ENCODE measurements at regions not wholly inside any gene's neighbourhood (a gene's known extent, or its start where the extent isn't known, plus 50 kb on each side); places are given as distances from the start of the nearest gene placed in this dataset.
"Not testable (repeated sequence)": the region's sequence is repeated elsewhere in the genome, so short reads cannot be mapped to it uniquely, and the experiment has no call there.

DNA sequence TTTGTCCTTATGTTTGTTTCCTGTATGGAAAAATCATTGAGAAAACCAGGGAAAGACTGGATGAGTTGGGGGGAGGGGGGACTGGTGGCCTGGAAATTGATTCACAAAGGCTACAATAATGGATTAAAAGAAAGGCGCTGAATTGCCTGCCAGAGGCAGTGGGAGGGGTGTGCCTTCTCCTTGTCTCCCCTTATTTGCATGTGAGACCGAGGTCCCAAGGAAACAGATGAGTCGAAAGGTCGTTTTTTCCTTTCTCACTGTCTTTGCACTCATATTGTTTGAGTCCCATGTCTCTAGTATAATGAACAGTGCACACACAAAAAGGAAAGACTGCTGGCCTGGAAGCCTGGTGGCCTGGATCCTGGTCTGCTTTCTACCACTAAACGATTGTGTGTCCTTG, 86.6 kb upstream of the ZDHHC15 start:
- H3K23ac ChIP-seq (ENCODE audit: low read length in 2 of 2): no peak overlapping the region
- peaks cover 6% of the 10 kb centered on the region for H3K9me3 ChIP-seq (ENCODE audit: control insufficient read depth, low read length)
- H4K8ac ChIP-seq (ENCODE audit: low read length): no peak overlapping the region
- H4K91ac ChIP-seq (ENCODE audit: low read length): no peak overlapping the region
- no peak overlapping the region for H2BK5ac ChIP-seq (ENCODE audit: low read depth, low read length, poor library complexity, severe bottlenecking)
- H3K4me3 ChIP-seq (ENCODE audit: insufficient read depth in 1 of 2, low read depth in 1 of 2, low read length in 2 of 2): no peak overlapping the region
- no peaks in the 10 kb centered on the region for H3K79me1 ChIP-seq (replicated peaks; ENCODE audit: low read length, poor library complexity, severe bottlenecking)
- no peak overlapping the region for H3K18ac ChIP-seq (ENCODE audit: low read depth in 1 of 2, low read length in 2 of 2)
- no peaks in the 10 kb centered on the region for H3K36me3 ChIP-seq (ENCODE audit: control insufficient read depth in 1 of 2, insufficient read depth in 2 of 2, low read depth in 1 of 2, low read length in 2 of 2)
- no peak overlapping the region for H3K14ac ChIP-seq (ENCODE audit: low read length in 2 of 2)
- no peak overlapping the region for H3K27ac ChIP-seq (ENCODE audit: low read length, poor library complexity, severe bottlenecking)
- H3K4ac ChIP-seq (ENCODE audit: low read depth in 1 of 2, low read length in 2 of 2): no peak overlapping the region
- no peak for DNase-seq
- no peaks in the 10 kb centered on the region for H3K4me1 ChIP-seq (ENCODE audit: control insufficient read depth, insufficient read depth, low read depth, low read length)
- no peaks in the 10 kb centered on the region for H3K27me3 ChIP-seq (ENCODE audit: control insufficient read depth in 1 of 2, insufficient read depth in 1 of 2, low read length in 2 of 2)
- H2AFZ ChIP-seq (ENCODE audit: low read depth, low read length): no peak overlapping the region
- H3K9ac ChIP-seq (ENCODE audit: low read length): no peak overlapping the region
- no peak overlapping the region for H3K4me2 ChIP-seq (ENCODE audit: low read length, poor library complexity, severe bottlenecking)
- no peak overlapping the region for H2AK5ac ChIP-seq (ENCODE audit: low read length, severe bottlenecking)
- no peak overlapping the region for H2BK12ac ChIP-seq (ENCODE audit: low read length in 2 of 2)
- H2BK15ac ChIP-seq (ENCODE audit: low read depth, poor library complexity, severe bottlenecking): no peak overlapping the region
- H2BK120ac ChIP-seq (ENCODE audit: low read depth, low read length): no peak overlapping the region
- 46% methylated on average over 4 of the region's 5 CpGs for WGBS

DNA sequence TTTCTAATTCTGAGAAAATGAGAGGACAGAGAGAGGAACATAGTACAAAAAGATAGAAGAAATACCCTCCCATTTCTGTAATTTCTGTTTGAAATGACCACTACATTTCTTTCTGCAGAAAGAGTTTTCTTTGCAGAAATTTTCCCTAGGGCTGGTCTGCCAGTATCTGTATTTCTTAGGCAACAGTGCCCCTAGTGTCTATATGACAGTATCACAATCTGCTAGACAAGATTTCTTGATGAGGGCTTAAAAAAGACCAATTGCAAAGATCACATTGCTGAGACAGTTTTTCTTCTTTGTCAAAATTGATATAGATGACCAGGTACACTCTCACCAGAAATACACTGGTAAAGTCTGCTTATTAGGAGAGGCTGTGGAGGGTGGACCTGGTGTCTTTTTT, 81.0 kb upstream of the ZDHHC15 start:
- Histone ChIP-seq H3K27me3 (ENCODE audit: control insufficient read depth in 1 of 2, insufficient read depth in 1 of 2, low read length in 2 of 2) (peaks cover 0 to 4% of the 10 kb centered on the region in 2 experiments), H3K27ac (ENCODE audit: low read length, poor library complexity, severe bottlenecking) (no peak overlapping the region), H2BK120ac (ENCODE audit: low read depth, low read length) (no peak overlapping the region), H2BK15ac (ENCODE audit: low read depth, poor library complexity, severe bottlenecking) (no peak overlapping the region), H3K4me3 (ENCODE audit: insufficient read depth in 1 of 2, low read depth in 1 of 2, low read length in 2 of 2) (no peak overlapping the region), H3K9me3 (ENCODE audit: control insufficient read depth, low read length) (no peaks in the 10 kb centered on the region), H3K79me1 (replicated peaks; ENCODE audit: low read length, poor library complexity, severe bottlenecking) (no peaks in the 10 kb centered on the region), H3K9ac (ENCODE audit: low read length) (no peak overlapping the region), H3K23ac (ENCODE audit: low read length in 2 of 2) (no peak overlapping the region), H3K18ac (ENCODE audit: low read depth in 1 of 2, low read length in 2 of 2) (no peak overlapping the region), H3K4ac (ENCODE audit: low read depth in 1 of 2, low read length in 2 of 2) (no peak overlapping the region), H3K14ac (ENCODE audit: low read length in 2 of 2) (no peak overlapping the region), H3K4me1 (ENCODE audit: control insufficient read depth, insufficient read depth, low read depth, low read length) (no peaks in the 10 kb centered on the region), H4K8ac (ENCODE audit: low read length) (no peak overlapping the region), H3K36me3 (ENCODE audit: control insufficient read depth in 1 of 2, insufficient read depth in 2 of 2, low read depth in 1 of 2, low read length in 2 of 2) (no peaks in the 10 kb centered on the region), H2BK12ac (ENCODE audit: low read length in 2 of 2) (no peak overlapping the region), H2AFZ (ENCODE audit: low read depth, low read length) (no peak overlapping the region), H4K91ac (ENCODE audit: low read length) (no peak overlapping the region), H3K4me2 (ENCODE audit: low read length, poor library complexity, severe bottlenecking) (no peak overlapping the region), H2BK5ac (ENCODE audit: low read depth, low read length, poor library complexity, severe bottlenecking) (no peak overlapping the region), H2AK5ac (ENCODE audit: low read length, severe bottlenecking) (no peak overlapping the region)
- DNase-seq: peak; percentile 8

DNA sequence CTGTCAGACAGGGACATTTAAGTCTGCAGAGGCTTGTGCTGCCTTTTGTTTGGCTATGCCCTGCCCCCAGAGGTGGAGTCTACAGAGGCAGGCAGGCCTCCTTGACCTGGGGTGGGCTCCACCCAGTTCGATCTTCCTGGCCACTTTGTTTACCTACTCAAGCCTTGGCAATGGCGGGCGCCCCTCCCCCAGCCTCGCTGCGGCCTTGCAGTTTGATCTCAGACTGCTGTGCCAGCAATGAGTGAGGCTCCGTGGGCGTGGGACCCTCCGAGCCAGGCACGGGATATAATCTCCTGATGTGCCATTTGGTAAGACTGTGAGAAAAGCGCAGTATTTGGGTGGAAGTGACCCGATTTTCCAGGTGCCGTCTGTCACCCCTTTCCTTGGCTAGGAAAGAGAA, 79.2 kb upstream of the ZDHHC15 start:
- H3K14ac ChIP-seq (ENCODE audit: low read length in 2 of 2); H2BK5ac ChIP-seq (ENCODE audit: low read depth, low read length, poor library complexity, severe bottlenecking); H3K18ac ChIP-seq (ENCODE audit: low read depth in 1 of 2, low read length in 2 of 2); H3K4ac ChIP-seq (ENCODE audit: low read depth in 1 of 2, low read length in 2 of 2); H3K23ac ChIP-seq (ENCODE audit: low read length in 2 of 2); DNase-seq; H4K91ac ChIP-seq (ENCODE audit: low read length); H3K4me2 ChIP-seq (ENCODE audit: low read length, poor library complexity, severe bottlenecking); H3K9me3 ChIP-seq (ENCODE audit: control insufficient read depth, low read length); H2AK5ac ChIP-seq (ENCODE audit: low read length, severe bottlenecking); H2AFZ ChIP-seq (ENCODE audit: low read depth, low read length); H3K9ac ChIP-seq (ENCODE audit: low read length); H2BK120ac ChIP-seq (ENCODE audit: low read depth, low read length); H3K36me3 ChIP-seq (ENCODE audit: control insufficient read depth in 1 of 2, insufficient read depth in 2 of 2, low read depth in 1 of 2, low read length in 2 of 2); H3K4me3 ChIP-seq (ENCODE audit: insufficient read depth in 1 of 2, low read depth in 1 of 2, low read length in 2 of 2); H3K4me1 ChIP-seq (ENCODE audit: control insufficient read depth, insufficient read depth, low read depth, low read length); H3K27ac ChIP-seq (ENCODE audit: low read length, poor library complexity, severe bottlenecking); H2BK12ac ChIP-seq (ENCODE audit: low read length in 2 of 2); H3K27me3 ChIP-seq (ENCODE audit: control insufficient read depth in 1 of 2, insufficient read depth in 1 of 2, low read length in 2 of 2); H3K79me1 ChIP-seq (replicated peaks; ENCODE audit: low read length, poor library complexity, severe bottlenecking); H4K8ac ChIP-seq (ENCODE audit: low read length); H2BK15ac ChIP-seq (ENCODE audit: low read depth, poor library complexity, severe bottlenecking): not testable (repeated sequence)
- WGBS: 94% methylated on average over 6 of the region's 12 CpGs

DNA sequence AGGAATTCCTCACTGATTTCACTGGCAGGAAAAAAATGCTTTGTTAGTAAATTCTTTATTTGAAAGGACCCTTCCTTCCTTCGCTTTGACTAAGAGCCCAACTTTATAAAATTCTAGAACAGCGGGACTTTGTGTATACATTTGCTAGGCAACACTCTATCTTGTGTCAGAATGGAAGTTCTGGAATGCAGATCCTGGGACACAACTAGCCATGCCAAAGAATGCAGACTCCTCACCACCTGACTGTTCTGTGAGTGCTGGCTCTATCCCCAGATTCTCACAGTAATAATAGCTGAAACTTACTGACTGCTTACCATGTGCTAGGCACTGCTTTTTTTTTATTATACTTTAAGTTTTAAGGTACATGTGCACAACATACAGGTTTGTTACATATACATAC, 73.3 kb upstream of the ZDHHC15 start:
- Histone ChIP-seq H2BK5ac (ENCODE audit: low read depth, low read length, poor library complexity, severe bottlenecking) (no peak overlapping the region), H2BK12ac (ENCODE audit: low read length in 2 of 2) (no peak overlapping the region), H3K4me1 (ENCODE audit: control insufficient read depth, insufficient read depth, low read depth, low read length) (no peaks in the 10 kb centered on the region), H3K9ac (ENCODE audit: low read length) (no peak overlapping the region), H3K36me3 (ENCODE audit: control insufficient read depth in 1 of 2, insufficient read depth in 2 of 2, low read depth in 1 of 2, low read length in 2 of 2) (no peaks in the 10 kb centered on the region), H3K14ac (ENCODE audit: low read length in 2 of 2) (no peak overlapping the region), H4K91ac (ENCODE audit: low read length) (no peak overlapping the region), H3K4ac (ENCODE audit: low read depth in 1 of 2, low read length in 2 of 2) (no peak overlapping the region), H3K27me3 (ENCODE audit: control insufficient read depth in 1 of 2, insufficient read depth in 1 of 2, low read length in 2 of 2) (no peaks in the 10 kb centered on the region), H3K79me1 (replicated peaks; ENCODE audit: low read length, poor library complexity, severe bottlenecking) (no peaks in the 10 kb centered on the region), H2AK5ac (ENCODE audit: low read length, severe bottlenecking) (no peak overlapping the region), H3K4me3 (ENCODE audit: insufficient read depth in 1 of 2, low read depth in 1 of 2, low read length in 2 of 2) (no peak overlapping the region), H3K27ac (ENCODE audit: low read length, poor library complexity, severe bottlenecking) (no peak overlapping the region), H2BK120ac (ENCODE audit: low read depth, low read length) (no peak overlapping the region), H3K4me2 (ENCODE audit: low read length, poor library complexity, severe bottlenecking) (no peak overlapping the region), H2AFZ (ENCODE audit: low read depth, low read length) (no peak overlapping the region), H3K23ac (ENCODE audit: low read length in 2 of 2) (no peak overlapping the region), H3K9me3 (ENCODE audit: control insufficient read depth, low read length) (no peaks in the 10 kb centered on the region), H4K8ac (ENCODE audit: low read length) (no peak overlapping the region), H3K18ac (ENCODE audit: low read depth in 1 of 2, low read length in 2 of 2) (no peak overlapping the region), H2BK15ac (ENCODE audit: low read depth, poor library complexity, severe bottlenecking) (no peak overlapping the region)
- DNase-seq: no peak
- no CpG with 5 or more reads among the region's 2 CpGs for WGBS

Data from mesenchymal stem cell (in vitro differentiated cells and primary cell).